ENCODE measurements at regions not wholly inside any gene's neighbourhood (a gene's known extent, or its start where the extent isn't known, plus 50 kb on each side); places are given as distances from the start of the nearest gene placed in this dataset.

- 4 to 6% methylated on average over 4 of the region's 7 CpGs for WGBS, 2 experiments (ENCODE audit: insufficient coverage in 2 of 2)
These were observed 131.0 kb upstream of the SRRM4 start for GRCh38 chr12:118850244-118850825.

GRCh38 chr12:118851891-118852290 is 129.4 kb upstream of the SRRM4 start:
- H3K4me1 ChIP-seq (ENCODE audit: control insufficient read depth, insufficient read depth, low read length, poor library complexity, severe bottlenecking) = no peaks in the 10 kb centered on the region
- whole genome bisulfite sequencing, 2 experiments (ENCODE audit: insufficient coverage in 2 of 2) = 40 to 100% methylated on average over 1 of the region's 2 CpGs
- no peak overlapping the region for H3K27ac ChIP-seq (ENCODE audit: low read depth, low read length, severe bottlenecking)
- no peak overlapping the region for H3K4me3 ChIP-seq (ENCODE audit: extremely low read depth, insufficient read depth, low read length, poor library complexity, severe bottlenecking)
- no peaks in the 10 kb centered on the region for H3K36me3 ChIP-seq (ENCODE audit: control insufficient read depth, insufficient read depth, low read length)
- H3K9me3 ChIP-seq (ENCODE audit: control insufficient read depth, low read length) = no peaks in the 10 kb centered on the region

More at GRCh38 chr12:118850244-118850825, 131.0 kb upstream of the SRRM4 start:
- H3K4me3 ChIP-seq (ENCODE audit: extremely low read depth, insufficient read depth, low read length, poor library complexity, severe bottlenecking) = no peak overlapping the region
- no peaks in the 10 kb centered on the region for H3K9me3 ChIP-seq (ENCODE audit: control insufficient read depth, low read length)
- no peaks in the 10 kb centered on the region for H3K36me3 ChIP-seq (ENCODE audit: control insufficient read depth, insufficient read depth, low read length)
- H3K27ac ChIP-seq (ENCODE audit: low read depth, low read length, severe bottlenecking) = no peak overlapping the region
- H3K4me1 ChIP-seq (ENCODE audit: control insufficient read depth, insufficient read depth, low read length, poor library complexity, severe bottlenecking) = no peaks in the 10 kb centered on the region

GRCh38 chr12:118853634-118854033 is 127.7 kb upstream of the SRRM4 start:
- 64 to 87% methylated on average over 3 to 4 of the region's 4 CpGs for WGBS, 2 experiments (ENCODE audit: insufficient coverage in 2 of 2)
- Histone ChIP-seq H3K9me3 (ENCODE audit: control insufficient read depth, low read length) (no peaks in the 10 kb centered on the region), H3K4me3 (ENCODE audit: extremely low read depth, insufficient read depth, low read length, poor library complexity, severe bottlenecking) (no peak overlapping the region), H3K4me1 (ENCODE audit: control insufficient read depth, insufficient read depth, low read length, poor library complexity, severe bottlenecking) (no peaks in the 10 kb centered on the region), H3K36me3 (ENCODE audit: control insufficient read depth, insufficient read depth, low read length) (no peaks in the 10 kb centered on the region), H3K27ac (ENCODE audit: low read depth, low read length, severe bottlenecking) (no peak overlapping the region)

DNA sequence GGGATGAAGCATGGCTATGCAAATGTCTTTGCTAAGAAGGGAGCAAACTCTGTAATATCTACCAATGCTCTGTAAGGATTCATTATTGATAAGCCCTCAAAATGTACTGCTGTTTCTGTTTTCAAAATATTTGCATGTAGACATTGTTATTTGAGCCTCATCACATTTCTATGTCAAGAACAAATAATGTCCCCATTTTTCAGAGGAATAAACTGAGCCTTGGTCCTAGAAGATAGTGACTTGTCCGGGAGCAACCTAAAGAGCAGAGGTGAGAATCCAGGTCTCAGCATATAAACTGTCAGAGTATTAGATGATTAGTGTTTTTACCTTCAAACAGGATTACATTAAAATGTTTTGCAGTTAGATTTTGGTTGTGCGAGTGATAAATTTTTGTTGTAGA is 125.5 kb upstream of the SRRM4 start:
- Histone ChIP-seq H3K27ac (ENCODE audit: low read depth, low read length, severe bottlenecking) (no peak overlapping the region), H3K36me3 (ENCODE audit: control insufficient read depth, insufficient read depth, low read length) (no peaks in the 10 kb centered on the region), H3K9me3 (ENCODE audit: control insufficient read depth, low read length) (no peaks in the 10 kb centered on the region), H3K4me1 (ENCODE audit: control insufficient read depth, insufficient read depth, low read length, poor library complexity, severe bottlenecking) (no peaks in the 10 kb centered on the region), H3K4me3 (ENCODE audit: extremely low read depth, insufficient read depth, low read length, poor library complexity, severe bottlenecking) (no peak overlapping the region)
- no CpG with 5 or more reads among the region's 2 CpGs for WGBS, 2 experiments (ENCODE audit: insufficient coverage in 2 of 2)

DNA sequence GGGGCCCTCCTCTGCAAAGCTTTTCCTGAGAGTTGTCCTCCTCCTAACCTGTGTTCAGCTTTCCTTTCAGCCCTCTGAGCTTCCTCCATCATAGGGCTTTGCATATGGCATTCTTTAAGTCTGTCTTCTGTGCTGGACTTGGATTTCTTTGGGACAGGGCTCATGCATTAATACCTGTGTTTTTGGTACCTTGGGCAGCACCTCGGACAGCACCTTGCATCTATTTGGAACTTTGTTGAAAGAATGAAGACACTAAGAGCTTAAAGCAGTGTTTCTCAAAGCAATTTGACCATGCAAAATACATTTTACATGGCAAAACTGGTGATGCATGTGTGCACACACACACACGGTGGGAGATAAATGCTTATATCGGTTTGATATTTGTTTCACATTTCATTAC is 115.0 kb upstream of the SRRM4 start:
- WGBS, 2 experiments (ENCODE audit: insufficient coverage in 2 of 2) = 34 to 57% methylated on average over 3 of the region's 3 CpGs
- Histone ChIP-seq H3K36me3 (ENCODE audit: control insufficient read depth, insufficient read depth, low read length) (no peaks in the 10 kb centered on the region), H3K27ac (ENCODE audit: low read depth, low read length, severe bottlenecking) (no peak overlapping the region), H3K4me3 (ENCODE audit: extremely low read depth, insufficient read depth, low read length, poor library complexity, severe bottlenecking) (no peak overlapping the region), H3K4me1 (ENCODE audit: control insufficient read depth, insufficient read depth, low read length, poor library complexity, severe bottlenecking) (no peaks in the 10 kb centered on the region), H3K9me3 (ENCODE audit: control insufficient read depth, low read length) (no peaks in the 10 kb centered on the region)

DNA sequence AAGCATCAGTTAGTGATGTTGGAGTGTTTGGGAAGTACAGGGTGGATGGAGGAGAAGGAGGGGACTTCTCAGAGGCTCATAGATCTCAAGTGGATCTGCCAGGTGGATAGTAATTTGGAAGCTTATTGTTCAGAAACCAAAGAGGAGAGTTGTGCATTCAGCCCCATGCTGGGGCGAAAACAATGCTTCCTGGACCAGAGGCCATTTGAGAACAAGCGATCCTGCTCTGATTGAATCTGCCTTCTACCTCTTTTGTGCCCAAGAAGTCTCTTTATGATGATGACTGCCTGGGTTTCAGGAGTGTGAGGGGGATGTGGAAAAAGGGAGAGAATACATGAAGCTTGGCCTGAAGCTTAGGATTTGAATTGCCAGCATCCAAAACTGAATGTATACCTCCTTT is 110.8 kb upstream of the SRRM4 start:
- Histone ChIP-seq H3K27ac (ENCODE audit: low read depth, low read length, severe bottlenecking) (no peak overlapping the region), H3K9me3 (ENCODE audit: control insufficient read depth, low read length) (no peaks in the 10 kb centered on the region), H3K4me1 (ENCODE audit: control insufficient read depth, insufficient read depth, low read length, poor library complexity, severe bottlenecking) (no peaks in the 10 kb centered on the region), H3K4me3 (ENCODE audit: extremely low read depth, insufficient read depth, low read length, poor library complexity, severe bottlenecking) (no peak overlapping the region), H3K36me3 (ENCODE audit: control insufficient read depth, insufficient read depth, low read length) (no peaks in the 10 kb centered on the region)
- WGBS, 2 experiments (ENCODE audit: insufficient coverage in 2 of 2) = 67 to 71% methylated on average over 1 to 2 of the region's 2 CpGs

- no peak overlapping the region for H3K27ac ChIP-seq (ENCODE audit: low read depth, low read length, severe bottlenecking)
- no peaks in the 10 kb centered on the region for H3K9me3 ChIP-seq (ENCODE audit: control insufficient read depth, low read length)
- 47 to 52% methylated on average over 3 to 4 of the region's 6 CpGs for WGBS, 2 experiments (ENCODE audit: insufficient coverage in 2 of 2)
- no peaks in the 10 kb centered on the region for H3K4me1 ChIP-seq (ENCODE audit: control insufficient read depth, insufficient read depth, low read length, poor library complexity, severe bottlenecking)
- H3K4me3 ChIP-seq (ENCODE audit: extremely low read depth, insufficient read depth, low read length, poor library complexity, severe bottlenecking) = no peak overlapping the region
- no peaks in the 10 kb centered on the region for H3K36me3 ChIP-seq (ENCODE audit: control insufficient read depth, insufficient read depth, low read length)
These were observed 106.4 kb upstream of the SRRM4 start for GRCh38 chr12:118874698-118875548.

- Histone ChIP-seq H3K27ac (ENCODE audit: low read depth, low read length, severe bottlenecking) (no peak overlapping the region), H3K9me3 (ENCODE audit: control insufficient read depth, low read length) (peaks cover 3% of the 10 kb centered on the region), H3K4me1 (ENCODE audit: control insufficient read depth, insufficient read depth, low read length, poor library complexity, severe bottlenecking) (peaks cover 7% of the 10 kb centered on the region), H3K4me3 (ENCODE audit: extremely low read depth, insufficient read depth, low read length, poor library complexity, severe bottlenecking) (no peak overlapping the region), H3K36me3 (ENCODE audit: control insufficient read depth, insufficient read depth, low read length) (no peaks in the 10 kb centered on the region)
- no CpG with 5 or more reads among the region's 5 CpGs for WGBS, 2 experiments (ENCODE audit: insufficient coverage in 2 of 2)
These were observed 100.4 kb upstream of the SRRM4 start for GRCh38 chr12:118880720-118881493.

- H3K27ac ChIP-seq (ENCODE audit: low read depth, low read length, severe bottlenecking) = peak overlapping the region; percentile 77
- H3K36me3 ChIP-seq (ENCODE audit: control insufficient read depth, insufficient read depth, low read length) = no peaks in the 10 kb centered on the region
- peaks cover 3% of the 10 kb centered on the region for H3K9me3 ChIP-seq (ENCODE audit: control insufficient read depth, low read length)
- 20% methylated on average over 1 of the region's 1 CpG; no CpG with 5 or more reads in 1 of the 2 experiments for WGBS, 2 experiments (ENCODE audit: insufficient coverage in 2 of 2)
- H3K4me3 ChIP-seq (ENCODE audit: extremely low read depth, insufficient read depth, low read length, poor library complexity, severe bottlenecking) = no peak overlapping the region
- peaks cover 7% of the 10 kb centered on the region for H3K4me1 ChIP-seq (ENCODE audit: control insufficient read depth, insufficient read depth, low read length, poor library complexity, severe bottlenecking)
These were observed 97.1 kb upstream of the SRRM4 start for GRCh38 chr12:118884226-118884625.

- no peak overlapping the region for H3K27ac ChIP-seq (ENCODE audit: low read depth, low read length, severe bottlenecking)
- no peaks in the 10 kb centered on the region for H3K36me3 ChIP-seq (ENCODE audit: control insufficient read depth, insufficient read depth, low read length)
- no peak overlapping the region for H3K4me3 ChIP-seq (ENCODE audit: extremely low read depth, insufficient read depth, low read length, poor library complexity, severe bottlenecking)
- 40 to 83% methylated on average over 1 of the region's 1 CpG for WGBS, 2 experiments (ENCODE audit: insufficient coverage in 2 of 2)
- H3K4me1 ChIP-seq (ENCODE audit: control insufficient read depth, insufficient read depth, low read length, poor library complexity, severe bottlenecking) = no peaks in the 10 kb centered on the region
- no peaks in the 10 kb centered on the region for H3K9me3 ChIP-seq (ENCODE audit: control insufficient read depth, low read length)
These were observed 80.3 kb upstream of the SRRM4 start for GRCh38 chr12:118900993-118901392.

Data from mesodermal cell (in vitro differentiated cells).